Effector CD4-positive, alpha-beta T cell (primary cell): ENCODE measurements at regions not wholly inside any gene's neighbourhood (a gene's known extent, or its start where the extent isn't known, plus 50 kb on each side); places are given as distances from the start of the nearest gene placed in this dataset.

Experiments
- DNase-seq: peaks from one replicate; pipeline ENCODE4 v3.0.0-alpha.2; 2020

DNA sequence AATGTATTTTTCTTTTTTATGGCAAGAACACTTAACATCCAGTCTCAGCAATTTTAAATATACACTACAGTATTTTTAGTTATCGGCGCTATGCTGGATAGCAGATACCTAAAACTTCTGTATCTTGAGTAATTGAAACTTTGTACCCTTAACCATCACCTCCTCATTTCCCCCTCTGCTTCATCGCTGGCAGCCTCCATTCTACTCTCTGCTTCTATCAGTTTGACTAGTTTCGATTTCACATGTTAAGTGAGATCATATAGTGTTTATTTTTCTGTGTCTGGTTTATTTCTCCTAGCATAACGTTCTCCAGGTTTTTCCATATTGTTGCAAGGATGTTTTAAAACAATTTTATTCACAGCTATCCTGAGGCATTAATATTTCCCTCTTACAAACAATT lies 340.8 kb upstream of the SLC10A2 start:
- DNase-seq, result no peak

DNA sequence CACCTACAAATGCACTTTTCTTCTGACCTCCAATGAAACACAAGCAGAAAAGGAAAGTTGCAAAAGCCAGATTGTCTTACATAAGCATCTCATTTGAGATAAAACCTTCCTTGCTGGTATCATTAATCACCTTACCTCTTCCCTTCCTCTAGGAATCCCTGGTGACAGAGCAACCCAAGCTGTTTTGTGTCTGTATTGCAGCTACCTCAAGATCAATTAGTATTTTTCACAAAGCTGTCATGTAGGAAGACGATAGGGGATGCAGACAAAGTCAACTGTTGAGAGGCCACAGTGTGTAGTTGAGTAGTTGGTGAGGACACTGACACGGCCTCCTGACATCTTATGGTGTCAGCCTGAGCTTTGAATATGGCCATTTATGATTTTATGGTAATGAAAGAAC lies 339.1 kb upstream of the SLC10A2 start:
- DNase-seq, result no peak

DNA sequence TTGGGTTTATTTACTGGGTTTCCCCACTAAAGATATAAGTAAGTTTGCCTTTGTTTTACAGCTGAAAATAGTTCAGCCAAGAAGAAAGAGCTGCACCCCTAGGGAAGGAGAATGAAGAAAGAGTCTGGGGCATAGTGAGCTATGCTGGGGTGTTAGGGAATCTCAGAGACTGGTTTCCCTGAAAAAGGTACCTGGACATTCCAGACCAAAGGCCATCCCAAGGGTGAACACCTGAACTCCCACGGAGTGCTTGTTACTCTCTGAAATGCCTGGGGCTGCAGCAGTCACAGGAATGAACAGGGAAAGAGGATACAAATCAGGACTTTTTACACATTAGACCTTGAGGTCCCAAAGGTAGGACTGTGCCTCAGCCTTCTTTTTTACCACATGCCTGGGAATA lies 337.6 kb upstream of the SLC10A2 start:
- no peak for DNase-seq

DNA sequence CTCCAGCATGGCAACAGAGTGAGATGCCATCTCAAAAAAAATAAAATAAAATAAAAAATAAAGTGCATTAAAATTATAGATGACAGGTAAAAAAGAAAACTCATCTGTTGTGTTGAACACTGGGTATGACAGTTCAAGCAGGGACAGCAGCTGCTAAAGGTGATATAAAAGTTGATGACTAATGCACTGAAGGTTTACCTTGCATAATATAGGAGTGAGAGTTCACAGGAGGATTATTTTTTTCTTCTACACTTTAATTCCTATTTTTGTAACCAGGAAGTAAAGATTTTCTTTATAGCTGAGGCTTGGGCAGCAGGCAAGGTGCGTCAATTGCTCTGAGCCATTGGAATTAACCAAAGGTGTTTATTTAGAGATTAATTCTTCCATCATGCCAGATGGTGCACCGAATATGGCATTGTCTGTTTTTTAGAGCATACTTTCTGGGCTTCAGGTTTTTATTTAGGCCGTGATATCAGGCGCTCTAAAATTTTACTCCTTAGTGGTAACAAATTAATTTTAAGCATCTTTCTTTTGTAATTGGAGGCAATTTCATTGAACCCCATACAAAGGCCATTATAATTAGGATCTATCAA lies 337.0 kb upstream of the SLC10A2 start:
- DNase-seq, result no peak

DNA sequence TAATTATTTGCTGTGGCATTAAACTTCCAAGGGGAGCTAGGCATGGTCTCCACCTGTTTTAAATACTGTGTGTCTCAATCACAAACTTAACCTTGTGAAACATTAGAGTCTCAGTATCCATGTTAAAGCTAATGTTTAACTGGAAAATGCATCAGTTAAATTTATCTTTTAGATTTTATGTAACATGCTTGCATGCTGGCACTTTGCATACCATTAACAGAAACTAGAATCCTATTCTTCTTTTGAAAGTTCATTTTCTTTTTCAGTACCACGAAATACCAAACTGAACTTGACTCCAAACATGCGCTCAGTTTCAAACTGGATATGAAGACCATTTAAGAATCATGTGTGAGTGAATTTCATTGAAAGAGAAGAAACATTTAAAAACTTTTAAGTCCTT lies 328.9 kb upstream of the SLC10A2 start:
- DNase-seq, result no peak

DNA sequence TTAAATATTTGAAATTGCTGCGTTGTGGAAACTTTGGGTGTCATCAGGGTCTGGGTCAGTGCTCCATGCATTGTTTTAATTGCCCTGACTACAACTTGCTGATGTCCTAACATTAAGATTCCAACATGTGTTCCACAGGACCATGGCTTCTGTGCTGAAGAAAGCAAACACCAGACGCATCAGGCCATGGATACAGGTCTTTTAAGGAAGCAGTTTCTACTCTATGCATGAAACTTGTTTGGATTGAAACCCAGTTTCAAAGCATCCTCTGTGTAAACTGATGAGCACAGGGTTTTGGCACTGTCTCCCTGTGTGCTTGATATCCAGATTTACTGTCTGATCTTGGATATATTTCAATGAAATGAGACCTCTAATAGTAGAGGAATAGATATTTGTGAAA lies 328.4 kb upstream of the SLC10A2 start:
- no peak for DNase-seq

DNA sequence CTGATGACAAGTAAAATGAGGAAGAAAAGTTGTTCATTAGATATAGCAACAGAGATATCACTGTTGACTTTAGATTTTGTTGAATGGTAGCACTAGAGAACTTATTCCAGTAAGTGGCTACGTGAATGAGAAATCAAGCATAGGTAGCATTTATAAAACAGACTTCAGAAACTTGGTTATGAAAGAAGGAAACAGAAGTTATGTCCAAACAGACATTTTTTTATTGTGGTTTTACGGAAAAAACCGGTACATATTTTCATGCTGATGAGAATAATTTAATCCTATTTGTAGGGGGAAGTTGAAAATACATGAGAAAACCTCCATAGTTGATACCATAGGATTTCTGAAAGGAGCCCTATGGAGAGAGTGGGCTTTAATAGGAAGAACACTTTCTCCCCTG lies 325.7 kb upstream of the SLC10A2 start:
- no peak for DNase-seq

DNA sequence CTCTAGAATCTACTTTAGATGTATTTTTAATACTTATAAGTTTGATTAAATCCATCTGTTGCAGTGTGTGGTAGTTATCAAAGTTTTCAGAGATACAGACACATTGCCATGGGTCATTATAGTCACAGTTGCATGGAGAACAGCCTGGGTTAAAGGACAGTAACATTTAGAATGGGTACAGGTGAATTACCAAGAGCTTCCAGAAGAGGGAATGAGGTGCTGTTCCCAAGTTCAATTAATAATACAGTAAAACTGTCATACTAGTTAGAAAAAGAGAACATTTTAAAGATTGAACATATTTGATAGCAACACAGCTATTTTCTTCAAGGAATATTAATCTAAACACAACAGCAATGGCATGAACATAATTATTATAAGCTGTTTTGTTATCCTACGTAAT lies 322.6 kb upstream of the SLC10A2 start:
- DNase-seq, result no peak

DNA sequence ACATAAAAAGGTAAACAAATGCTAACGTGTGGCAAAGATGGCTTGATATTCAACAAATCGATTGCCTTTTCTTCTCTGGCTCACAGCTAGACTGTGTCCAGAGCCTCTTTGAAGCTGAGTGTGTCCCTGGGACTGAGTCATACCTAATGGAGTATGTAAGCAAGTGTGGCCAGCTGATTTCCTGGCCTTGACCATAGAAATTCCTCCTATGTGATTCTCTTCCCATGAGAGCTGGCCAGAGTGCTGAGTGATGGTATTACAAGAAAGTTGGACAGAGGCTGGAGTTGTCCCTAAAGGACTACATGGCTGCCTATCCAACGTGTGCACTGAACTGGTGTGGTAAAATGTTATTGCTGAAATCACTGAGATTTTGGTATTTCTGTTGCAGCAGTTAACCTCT lies 320.1 kb upstream of the SLC10A2 start:
- no peak for DNase-seq

DNA sequence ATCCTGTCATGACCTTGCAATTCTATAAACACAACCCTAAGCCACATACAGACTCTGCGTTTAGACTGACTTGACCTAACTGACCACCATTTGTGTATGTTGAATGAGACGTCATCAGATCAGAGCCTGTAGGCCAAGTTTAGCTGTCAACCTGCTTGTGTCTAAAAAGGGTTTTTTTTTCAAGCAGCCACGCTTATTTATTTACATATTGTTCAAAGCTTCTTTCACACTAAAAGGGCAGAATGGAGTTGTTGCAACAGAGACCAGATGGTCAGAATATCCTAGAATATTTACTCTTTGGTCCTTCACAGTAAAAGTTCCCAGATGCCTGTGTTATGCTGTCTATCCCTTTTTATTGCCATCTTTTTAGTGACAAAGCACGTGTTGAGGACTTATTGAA lies 307.7 kb upstream of the SLC10A2 start:
- DNase-seq, result no peak

DNA sequence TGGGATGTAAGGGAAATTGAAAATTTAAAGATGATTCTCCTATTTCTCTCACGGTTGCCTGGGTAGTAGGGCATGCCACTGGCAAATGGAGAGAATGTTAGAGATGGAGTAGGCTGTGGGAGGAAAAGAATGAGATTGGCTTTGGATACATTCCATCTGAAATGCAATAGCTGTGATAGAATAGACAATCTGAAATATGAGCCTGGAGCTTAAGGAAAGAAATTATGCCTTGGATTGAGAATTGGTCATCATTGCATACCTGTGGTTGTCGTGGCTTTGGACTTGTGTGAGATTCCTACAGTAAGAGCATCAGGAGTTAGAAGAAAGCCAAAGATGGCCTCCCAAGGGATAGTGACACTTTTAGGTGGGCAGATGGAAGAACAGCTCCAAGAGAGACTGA lies 305.1 kb upstream of the SLC10A2 start:
- no peak for DNase-seq

DNA sequence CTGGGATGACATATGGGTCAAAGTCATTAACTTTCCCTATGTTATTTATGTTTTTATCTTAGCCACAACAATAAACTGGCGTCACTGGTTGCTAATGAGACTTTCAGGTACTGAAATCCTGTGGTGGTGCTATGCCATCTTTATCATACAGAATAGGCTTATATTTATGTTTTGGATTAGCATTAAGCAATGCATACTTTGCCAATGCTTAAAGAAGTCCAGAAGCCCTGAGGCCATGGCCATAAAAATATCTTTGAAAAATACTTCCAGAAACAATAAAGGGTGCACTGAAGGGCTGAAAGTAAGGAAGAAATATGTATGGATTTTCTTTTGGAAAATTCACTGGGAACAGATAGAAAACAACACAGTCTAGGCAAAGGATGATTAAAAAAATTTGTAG lies 304.6 kb upstream of the SLC10A2 start:
- DNase-seq, result no peak

DNA sequence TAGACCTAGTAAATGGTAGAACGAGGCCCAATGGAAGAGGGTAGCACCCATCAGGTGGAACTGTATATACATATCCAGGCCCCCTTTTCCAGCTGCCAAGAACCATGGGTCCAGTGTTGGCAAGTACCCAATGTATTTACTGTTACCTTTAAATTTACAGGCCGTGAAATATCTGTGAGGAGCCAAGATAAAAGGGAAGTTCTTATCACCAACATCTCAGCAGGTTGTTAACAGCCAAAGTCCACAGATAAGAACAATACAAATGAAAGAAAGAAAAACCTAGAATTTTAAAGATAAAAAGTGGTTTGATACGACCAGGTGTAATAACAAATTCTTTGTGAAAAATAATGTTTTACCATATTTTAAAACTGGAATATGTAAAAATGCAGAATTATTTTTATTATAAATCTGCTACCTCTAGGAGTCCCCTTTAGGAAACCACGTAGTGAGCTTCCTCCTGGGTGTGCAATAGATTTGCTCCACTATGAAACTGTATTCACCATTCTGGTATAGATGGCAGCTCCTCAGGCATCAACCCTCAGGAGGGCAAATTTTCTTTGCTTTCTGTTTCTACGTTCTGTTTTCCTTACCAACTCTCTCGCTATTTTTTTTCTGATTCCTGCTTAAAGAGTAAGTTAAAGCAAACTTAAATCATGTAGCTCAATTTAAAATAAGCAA lies 292.2 kb upstream of the SLC10A2 start:
- DNase-seq, result no peak

DNA sequence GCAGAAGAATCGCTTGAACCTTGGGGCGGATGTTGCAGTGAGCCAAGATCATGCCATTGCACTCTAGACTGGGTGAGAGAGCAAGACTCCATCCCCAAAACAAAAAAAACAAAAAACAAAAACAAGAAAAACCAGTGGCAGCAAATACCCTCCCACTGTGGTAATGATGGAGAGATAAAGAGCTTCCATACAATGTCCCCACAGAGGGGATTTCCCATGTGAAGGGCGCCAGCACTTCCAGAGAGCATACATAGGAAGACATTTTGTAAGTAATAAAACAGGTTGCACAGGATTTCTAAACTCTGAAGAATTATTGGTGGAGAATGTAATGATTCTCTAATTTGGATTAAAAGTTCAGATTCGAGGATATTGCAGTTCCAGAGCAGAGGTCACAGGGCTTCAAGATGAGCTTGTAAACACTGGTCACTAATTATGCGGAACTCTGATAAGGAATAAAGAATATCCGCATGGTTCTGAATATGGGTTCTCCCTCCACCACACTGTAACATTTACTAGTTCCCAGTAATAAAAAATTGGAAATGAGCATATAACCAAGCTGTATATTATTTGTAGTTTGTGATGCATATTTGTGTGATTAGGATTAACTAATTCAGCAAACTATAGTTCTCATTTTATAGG lies 290.1 kb upstream of the SLC10A2 start:
- DNase-seq, result no peak

DNA sequence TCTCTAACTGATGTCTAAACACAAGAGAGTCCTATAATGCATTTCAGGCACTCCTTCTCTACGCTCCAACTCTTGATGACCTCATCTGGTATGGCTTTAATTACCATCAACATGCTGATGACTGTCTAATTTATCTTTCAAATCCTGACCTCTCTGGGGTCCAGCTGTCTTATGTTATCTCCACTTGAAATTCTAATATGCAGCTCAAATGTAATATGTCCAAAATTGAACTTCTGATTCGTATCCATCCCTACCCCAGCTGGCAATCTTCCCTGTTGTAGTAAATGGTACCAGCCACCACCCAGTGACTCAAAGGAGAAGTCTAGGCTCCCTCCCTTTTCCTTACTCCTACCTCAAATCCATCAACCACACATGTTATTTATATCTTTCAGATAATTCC lies 288.0 kb upstream of the SLC10A2 start:
- DNase-seq, result no peak

DNA sequence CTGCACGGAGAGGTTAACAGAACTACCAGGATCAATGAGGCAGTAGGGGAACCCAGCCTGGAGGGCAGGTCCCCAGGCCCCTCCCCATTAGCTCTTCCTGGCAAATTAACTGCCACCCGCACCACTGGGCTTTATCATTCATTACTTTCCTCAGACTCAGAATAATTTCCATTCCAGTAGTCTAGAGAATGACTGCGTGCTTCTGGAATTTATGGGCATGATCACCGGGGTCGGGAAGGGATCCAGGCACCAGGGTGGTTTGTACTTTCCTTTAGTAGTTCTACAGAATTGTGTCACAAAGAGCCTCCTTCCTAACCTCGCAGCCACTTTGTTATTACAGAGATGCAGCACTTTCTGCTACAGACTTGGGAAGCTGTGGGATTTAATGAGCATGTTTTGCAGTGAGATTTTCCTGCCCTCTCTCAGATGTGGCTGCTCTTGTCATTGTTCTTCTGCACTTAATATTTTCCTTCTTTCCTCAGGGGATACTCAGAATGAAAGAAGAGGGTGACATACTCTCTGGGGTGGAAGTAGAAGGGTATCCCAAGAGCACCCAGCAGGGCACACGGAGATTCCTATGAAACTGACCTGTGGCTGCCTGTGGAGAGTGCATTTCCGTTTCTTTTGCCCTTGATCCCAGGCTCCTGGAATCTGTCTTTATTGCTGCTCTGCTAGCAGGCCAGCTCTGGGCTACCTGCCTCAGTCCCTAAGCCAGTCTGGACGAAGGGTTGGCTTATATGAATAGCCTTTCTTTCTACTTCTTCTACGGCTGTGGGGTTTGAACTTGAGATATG lies 285.0 kb upstream of the SLC10A2 start:
- no peak for DNase-seq

DNA sequence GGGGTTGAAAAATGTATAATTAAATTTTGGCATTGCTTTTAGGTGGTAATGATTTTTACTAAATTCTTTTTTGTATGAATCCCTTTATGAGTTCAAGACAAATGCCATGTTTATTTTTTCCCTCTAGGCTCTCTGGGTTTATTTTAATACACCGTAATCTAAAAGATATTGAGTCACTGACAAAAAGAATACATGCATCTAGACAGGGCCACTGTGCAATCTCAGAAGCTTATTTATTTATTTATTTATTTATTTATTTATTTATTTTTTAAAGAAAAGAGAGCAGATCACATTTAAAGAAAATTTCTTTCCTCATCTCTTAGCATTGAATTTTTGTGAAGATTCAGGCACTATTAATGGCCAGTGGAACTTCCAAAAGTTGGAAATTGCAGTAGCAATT lies 283.9 kb upstream of the SLC10A2 start:
- DNase-seq, result no peak

DNA sequence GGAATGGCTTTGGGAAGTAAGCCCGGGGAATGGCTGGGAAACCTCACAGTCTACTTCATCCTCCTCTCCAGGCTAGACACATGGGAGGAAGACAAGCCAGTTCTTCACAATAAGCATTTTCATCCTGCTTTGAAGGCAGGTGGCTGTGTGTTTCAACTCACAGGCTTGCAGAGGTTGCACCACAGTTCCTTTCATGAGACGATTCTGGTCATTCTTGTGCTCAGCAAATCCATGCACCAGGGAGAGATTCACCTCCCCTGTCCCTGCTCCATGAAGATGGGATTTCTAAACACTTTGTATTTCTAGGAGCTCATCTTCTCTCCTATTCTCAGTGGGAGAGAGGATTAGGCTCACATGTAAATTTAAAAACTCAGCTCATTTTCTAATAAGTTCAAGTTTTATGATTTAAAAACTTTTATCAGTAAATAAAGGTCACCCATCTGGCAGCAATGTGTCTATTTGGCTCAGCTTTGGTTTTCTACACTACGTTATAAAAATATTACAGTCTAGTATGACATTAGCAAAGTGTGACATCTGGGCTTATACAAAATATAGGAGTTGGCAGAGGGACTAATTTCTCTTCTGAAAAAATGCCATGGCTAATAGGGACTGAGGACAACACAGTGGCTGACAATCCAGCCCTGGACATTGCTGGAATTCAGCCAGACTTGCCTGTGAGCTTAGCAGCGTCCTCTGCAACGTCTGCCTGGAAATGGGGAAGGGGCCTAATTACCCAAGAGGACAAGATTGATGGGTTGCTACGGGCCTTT lies 283.2 kb upstream of the SLC10A2 start:
- no peak for DNase-seq

DNA sequence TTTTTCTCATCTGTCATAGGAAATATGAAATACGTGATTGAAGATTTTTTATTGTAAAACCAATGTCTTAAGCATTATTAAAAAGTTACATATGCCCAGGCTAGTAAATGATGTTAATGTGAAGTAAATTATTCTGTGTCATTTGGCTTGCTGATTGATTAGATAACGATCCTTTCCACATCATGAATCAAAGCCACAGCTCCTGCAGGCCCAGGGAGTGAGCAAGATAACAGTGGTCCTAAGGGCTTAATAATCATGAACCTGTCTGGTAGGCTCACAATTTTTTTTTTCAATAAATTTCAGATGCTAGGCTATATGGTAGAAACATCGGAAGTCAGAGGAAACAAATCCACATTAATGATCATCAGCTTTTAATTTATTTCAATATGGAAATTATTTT lies 269.0 kb upstream of the SLC10A2 start:
- DNase-seq, result no peak

DNA sequence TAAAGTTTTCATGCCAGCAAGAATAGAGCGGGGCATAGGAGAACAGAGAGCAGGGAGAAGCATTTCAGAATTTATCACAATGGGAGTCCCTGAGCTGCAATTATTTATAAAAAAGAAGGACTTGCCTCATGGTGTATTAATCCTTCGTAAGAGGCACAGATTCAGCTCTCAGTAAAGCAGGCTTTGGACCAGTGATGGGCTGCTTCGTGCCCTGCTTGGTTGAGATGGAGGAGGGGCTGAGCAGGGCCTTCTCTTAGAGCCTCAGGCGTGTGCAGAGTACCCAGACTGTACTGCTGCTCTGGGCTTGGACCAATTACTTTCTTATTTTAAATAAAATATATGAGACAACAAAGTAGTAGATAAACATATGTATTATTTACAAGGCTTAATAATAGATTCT lies 265.7 kb upstream of the SLC10A2 start:
- DNase-seq, result no peak

DNA sequence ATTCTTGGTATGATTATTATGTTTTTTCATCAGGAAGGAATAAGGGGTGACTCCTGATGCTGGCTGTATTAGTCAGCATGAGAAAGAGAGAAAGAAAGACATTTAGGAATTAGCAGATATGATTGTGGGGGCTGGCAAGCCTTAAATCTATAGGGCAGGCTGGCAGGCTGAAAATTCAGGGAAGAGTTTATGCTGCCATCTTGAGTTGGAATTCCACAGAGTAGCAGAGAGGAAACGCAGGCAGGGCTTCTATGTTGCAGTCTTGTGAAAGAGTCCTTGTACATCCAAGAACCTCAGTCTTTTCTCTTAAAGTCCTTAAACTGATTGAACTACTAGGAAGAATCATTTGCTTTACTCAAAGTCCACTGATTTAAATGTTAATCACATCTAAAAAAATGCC lies 262.7 kb upstream of the SLC10A2 start:
- no peak for DNase-seq

DNA sequence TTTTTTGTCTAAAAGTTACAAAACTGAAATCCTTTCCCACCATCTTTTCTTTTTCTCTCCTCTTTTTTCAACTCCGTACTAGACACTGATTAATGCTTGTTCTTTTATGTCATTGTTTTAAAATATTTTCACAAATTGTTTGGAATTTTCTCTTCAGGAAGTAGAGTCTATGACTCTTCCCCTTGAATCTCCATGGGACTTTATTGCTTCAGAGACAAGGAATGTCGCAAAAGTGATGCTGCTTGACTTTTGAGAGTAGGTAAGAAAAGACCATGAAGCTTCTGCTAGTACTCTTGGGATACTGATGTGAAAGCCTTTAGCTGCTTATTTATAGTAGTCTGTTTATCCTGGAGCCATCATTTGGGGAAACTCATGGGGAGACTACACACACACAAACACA lies 260.1 kb upstream of the SLC10A2 start:
- no peak for DNase-seq

DNA sequence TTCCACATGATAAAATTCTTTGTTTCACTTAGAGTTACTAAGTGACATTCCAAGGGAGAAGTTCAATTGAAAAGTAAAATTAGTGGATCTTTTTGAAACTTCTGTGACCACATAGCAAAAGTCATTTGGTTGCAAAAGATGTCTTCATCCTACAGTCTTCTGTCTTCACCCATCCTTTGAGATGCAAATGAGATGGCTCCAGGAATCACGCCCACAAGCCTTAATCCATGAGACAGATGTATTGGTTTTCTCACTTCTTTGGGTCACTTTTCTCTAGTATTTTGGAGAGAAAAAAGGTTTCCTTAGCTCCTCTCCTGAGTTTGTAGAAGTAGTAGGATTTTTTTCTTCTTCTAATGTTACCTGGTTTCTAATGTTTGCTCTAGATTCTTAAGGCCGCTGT lies 259.5 kb upstream of the SLC10A2 start:
- DNase-seq, result no peak
